SK-N-SH (cell line): ENCODE measurements at regions not wholly inside any gene's neighbourhood (a gene's known extent, or its start where the extent isn't known, plus 50 kb on each side); places are given as distances from the start of the nearest gene placed in this dataset.

Experiments
- CTCF ChIP-seq: fragments of 200-600 bp; sonication (generic); IDR thresholded peaks from 2 replicates; pipeline ENCODE4 v1.6.1; 2017; ENCODE audit warnings: antibody characterized with exemption, mild to moderate bottlenecking, moderate library complexity
- IRF3 ChIP-seq: fragments of 150-350 bp; IDR thresholded peaks from 2 replicates; pipeline ENCODE4 v1.6.1; 2016; ENCODE audit warnings: mild to moderate bottlenecking, low read depth, low read length
- MEF2A ChIP-seq: IDR thresholded peaks from 2 replicates; pipeline ENCODE4 v1.4.0; 2012; ENCODE audit warnings: low read depth, borderline replicate concordance
- MXI1 ChIP-seq: IDR thresholded peaks from 2 replicates; pipeline ENCODE4 v1.6.1; 2012; ENCODE audit warnings: mild to moderate bottlenecking, low read depth, low read length, improper control_type of control experiment
- PBX3 ChIP-seq: IDR thresholded peaks from 2 replicates; pipeline ENCODE4; 2012
- REST ChIP-seq: IDR thresholded peaks from 2 replicates; pipeline ENCODE4 v1.6.1; 2012; ENCODE audit warnings: mild to moderate bottlenecking, low read depth, low read length, moderate library complexity
- TAF1 ChIP-seq: IDR thresholded peaks from 2 replicates; pipeline ENCODE4 v1.6.1; 2012; ENCODE audit warnings: low read depth, mild to moderate bottlenecking, low read length, moderate library complexity, borderline replicate concordance
- USF1 ChIP-seq: IDR thresholded peaks from 2 replicates; pipeline ENCODE4 v1.4.0; 2012; ENCODE audit warnings: low read depth, borderline replicate concordance
- ZBTB33 ChIP-seq: IDR thresholded peaks from 2 replicates; pipeline ENCODE4 v1.4.0; 2012; ENCODE audit warnings: low read depth, borderline replicate concordance

GRCh38 chr17:79515646-79516571 is 94.9 kb downstream of the RBFOX3 start:
- no peak for TF ChIP-seq CTCF
- TF ChIP-seq USF1, result no peak
- TF ChIP-seq TAF1, result no peak
- TF ChIP-seq IRF3, result no peak
- TF ChIP-seq PBX3, result no peak
- TF ChIP-seq MEF2A, result no peak
- no peak for TF ChIP-seq ZBTB33
- TF ChIP-seq MXI1, result no peak
- no peak for TF ChIP-seq REST
